GM12875 (cell line): ENCODE measurements at regions not wholly inside any gene's neighbourhood (a gene's known extent, or its start where the extent isn't known, plus 50 kb on each side); places are given as distances from the start of the nearest gene placed in this dataset.

Experiments used
- H3K4me3 ChIP-seq: one replicate; pipeline ENCODE4 v1.5.1; 2011; ENCODE audit warnings: low read depth, low read length, control low read depth
- TF ChIP-seq, protein P1 (sequence below): IDR thresholded peaks from 2 replicates; pipeline ENCODE4 v1.5.1; 2011; ENCODE audit warnings: low read depth, mild to moderate bottlenecking, control low read depth, inconsistent platforms, low read length, moderate library complexity, borderline replicate concordance; ENCODE audit not compliant: insufficient read depth

- H3K4me3 ChIP-seq, result no peak overlapping the region
- TF ChIP-seq, protein P1, sequence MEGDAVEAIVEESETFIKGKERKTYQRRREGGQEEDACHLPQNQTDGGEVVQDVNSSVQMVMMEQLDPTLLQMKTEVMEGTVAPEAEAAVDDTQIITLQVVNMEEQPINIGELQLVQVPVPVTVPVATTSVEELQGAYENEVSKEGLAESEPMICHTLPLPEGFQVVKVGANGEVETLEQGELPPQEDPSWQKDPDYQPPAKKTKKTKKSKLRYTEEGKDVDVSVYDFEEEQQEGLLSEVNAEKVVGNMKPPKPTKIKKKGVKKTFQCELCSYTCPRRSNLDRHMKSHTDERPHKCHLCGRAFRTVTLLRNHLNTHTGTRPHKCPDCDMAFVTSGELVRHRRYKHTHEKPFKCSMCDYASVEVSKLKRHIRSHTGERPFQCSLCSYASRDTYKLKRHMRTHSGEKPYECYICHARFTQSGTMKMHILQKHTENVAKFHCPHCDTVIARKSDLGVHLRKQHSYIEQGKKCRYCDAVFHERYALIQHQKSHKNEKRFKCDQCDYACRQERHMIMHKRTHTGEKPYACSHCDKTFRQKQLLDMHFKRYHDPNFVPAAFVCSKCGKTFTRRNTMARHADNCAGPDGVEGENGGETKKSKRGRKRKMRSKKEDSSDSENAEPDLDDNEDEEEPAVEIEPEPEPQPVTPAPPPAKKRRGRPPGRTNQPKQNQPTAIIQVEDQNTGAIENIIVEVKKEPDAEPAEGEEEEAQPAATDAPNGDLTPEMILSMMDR, result no peak
These were observed 95.4 kb upstream of the CCDC80 start for GRCh38 chr3:112736386-112736785.

- TF ChIP-seq, protein P1, result no peak
- no peak overlapping the region for H3K4me3 ChIP-seq
These were observed 95.0 kb upstream of the CCDC80 start for GRCh38 chr3:112735926-112736325.

- H3K4me3 ChIP-seq, result no peak overlapping the region
- TF ChIP-seq, protein P1, result peak; percentile 65
These were observed 93.9 kb upstream of the CCDC80 start for GRCh38 chr3:112734736-112735350.

- no peak overlapping the region for H3K4me3 ChIP-seq
- TF ChIP-seq, protein P1, result no peak
These were observed 93.2 kb upstream of the CCDC80 start for GRCh38 chr3:112734171-112734570.

GRCh38 chr3:112730210-112730609 is 89.3 kb upstream of the CCDC80 start:
- H3K4me3 ChIP-seq, result no peak overlapping the region
- TF ChIP-seq, protein P1, result no peak

DNA sequence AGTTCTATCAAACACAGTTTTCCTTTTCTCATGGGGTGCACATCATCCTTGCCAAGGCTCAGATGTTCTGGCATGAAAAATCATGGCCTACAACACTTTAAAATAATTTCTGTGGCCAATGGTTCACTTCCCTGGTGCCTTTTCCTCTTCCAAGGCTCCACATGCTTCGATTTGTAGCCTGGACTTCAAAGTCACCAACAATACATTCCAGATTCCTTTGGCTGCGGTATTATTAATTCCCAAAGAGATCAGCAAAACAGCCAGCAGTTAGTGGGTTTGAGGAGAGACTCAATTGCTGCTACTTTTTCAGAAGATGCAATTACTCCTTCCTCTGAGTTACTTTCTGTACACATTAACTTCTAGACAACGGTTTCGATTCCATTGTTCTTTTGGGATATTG is 80.3 kb upstream of the CCDC80 start:
- TF ChIP-seq, protein P1, result no peak
- no peak overlapping the region for H3K4me3 ChIP-seq

DNA sequence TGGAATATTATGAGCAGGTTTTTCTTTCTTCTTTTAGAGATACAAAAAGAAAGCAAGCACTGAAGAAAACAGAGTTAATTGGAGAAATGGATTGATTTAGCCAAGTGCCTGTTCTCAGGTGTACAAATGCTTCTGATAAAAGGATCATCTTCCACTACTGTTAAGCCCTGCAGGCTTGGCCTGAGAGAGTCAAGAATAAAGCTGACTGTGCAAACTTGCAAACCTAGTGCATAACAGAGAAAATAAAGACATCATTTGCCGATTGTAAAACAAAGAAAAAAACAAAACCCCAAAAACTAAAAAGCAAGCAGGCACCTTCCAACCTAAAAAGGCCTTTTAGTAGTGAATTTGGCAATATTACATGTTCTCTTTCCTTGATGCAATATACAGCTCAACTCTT is 78.0 kb upstream of the CCDC80 start:
- H3K4me3 ChIP-seq, result no peak overlapping the region
- TF ChIP-seq, protein P1, result no peak
